A673 (cell line): ENCODE measurements at regions not wholly inside any gene's neighbourhood (a gene's known extent, or its start where the extent isn't known, plus 50 kb on each side); places are given as distances from the start of the nearest gene placed in this dataset.
"Not testable (repeated sequence)": the region's sequence is repeated elsewhere in the genome, so short reads cannot be mapped to it uniquely, and the experiment has no call there.

ENCODE experiments used
- BruUV-seq: library from RNA; stranded (reverse); fragments of 400-500 nt; replicated peaks from 2 replicates; lab custom pipeline; 2021; lab: Mats Ljungman, UMichigan
- CTCF ChIA-PET: fragments of 300-600 bp; sonication (Branson Sonifier 250); formaldehyde crosslinking; loops from one replicate; lab custom pipeline; 2022; ENCODE audit warnings: antibody characterized with exemption; lab: Charles Lee
- POLR2A ChIA-PET: fragments of 300-600 bp; sonication (Branson Sonifier 250); formaldehyde crosslinking; loops from one replicate; lab custom pipeline; 2022; ENCODE audit warnings: antibody characterized with exemption; ENCODE audit not compliant: low non-redundant PET; lab: Charles Lee
- DNase-seq: peaks from one replicate; pipeline ENCODE4 v3.0.0-alpha.2; 2015; ENCODE audit warnings: low spot score
- H3K27ac ChIP-seq: fragments of 200-600 bp; sonication (generic); 2 replicates; pipeline ENCODE4 v1.5.1; 2016; ENCODE audit warnings: mixed run types, low read depth, mild to moderate bottlenecking, mixed read lengths, antibody characterized with exemption, low read length; ENCODE audit not compliant: poor library complexity, severe bottlenecking
- H3K27me3 ChIP-seq: fragments of 200-600 bp; sonication (generic); replicated peaks from 2 replicates; pipeline ENCODE4 v1.6.1; 2017; ENCODE audit warnings: mixed run types, low read depth, mild to moderate bottlenecking, mixed read lengths, antibody characterized with exemption, low read length; ENCODE audit not compliant: insufficient read depth, poor library complexity
- H3K36me3 ChIP-seq: fragments of 200-600 bp; sonication (generic); 2 replicates; pipeline ENCODE4 v1.6.1; 2016; ENCODE audit warnings: mixed run types, mild to moderate bottlenecking, mixed read lengths, antibody characterized with exemption, low read length; ENCODE audit not compliant: insufficient read depth, poor library complexity, severe bottlenecking
- H3K4me1 ChIP-seq: fragments of 200-600 bp; sonication (generic); 2 replicates; pipeline ENCODE4 v1.6.1; 2017; ENCODE audit warnings: mixed run types, mild to moderate bottlenecking, mixed read lengths, antibody characterized with exemption, low read length; ENCODE audit not compliant: insufficient read depth, poor library complexity, severe bottlenecking
- H3K4me3 ChIP-seq: fragments of 200-600 bp; sonication (generic); 2 replicates; pipeline ENCODE4 v1.5.1; 2016; ENCODE audit warnings: low read depth, mixed run types, mild to moderate bottlenecking, mixed read lengths, low read length; ENCODE audit not compliant: poor library complexity, severe bottlenecking
- H3K9me3 ChIP-seq: fragments of 200-600 bp; sonication (generic); 2 replicates; pipeline ENCODE4 v1.6.1; 2016; ENCODE audit warnings: mixed run types, low read depth, mild to moderate bottlenecking, mixed read lengths, antibody characterized with exemption, low read length; ENCODE audit not compliant: poor library complexity, severe bottlenecking
- CTCF ChIP-seq: fragments of 300-800, 200-600 bp; sonication (generic); conservative IDR thresholded peaks from 2 replicates; pipeline ENCODE4 v1.5.1; 2017; ENCODE audit warnings: low read depth, mild to moderate bottlenecking, antibody characterized with exemption, low read length, moderate library complexity, mixed read lengths
- EZH2 ChIP-seq: fragments of 200-600 bp; sonication (generic); IDR thresholded peaks from 2 replicates; pipeline ENCODE4 v1.6.1; 2017; ENCODE audit warnings: borderline replicate concordance, low read depth, mild to moderate bottlenecking, mixed read lengths, antibody characterized with exemption, low read length; ENCODE audit not compliant: poor library complexity, severe bottlenecking
- intact Hi-C: fragments of 100-400 bp; cut with micrococcal nuclease; formaldehyde crosslinking; loops from one replicate; pipeline ENCODE4 v1.10.0; 2022; ENCODE audit not compliant: unreplicated experiment

DNA sequence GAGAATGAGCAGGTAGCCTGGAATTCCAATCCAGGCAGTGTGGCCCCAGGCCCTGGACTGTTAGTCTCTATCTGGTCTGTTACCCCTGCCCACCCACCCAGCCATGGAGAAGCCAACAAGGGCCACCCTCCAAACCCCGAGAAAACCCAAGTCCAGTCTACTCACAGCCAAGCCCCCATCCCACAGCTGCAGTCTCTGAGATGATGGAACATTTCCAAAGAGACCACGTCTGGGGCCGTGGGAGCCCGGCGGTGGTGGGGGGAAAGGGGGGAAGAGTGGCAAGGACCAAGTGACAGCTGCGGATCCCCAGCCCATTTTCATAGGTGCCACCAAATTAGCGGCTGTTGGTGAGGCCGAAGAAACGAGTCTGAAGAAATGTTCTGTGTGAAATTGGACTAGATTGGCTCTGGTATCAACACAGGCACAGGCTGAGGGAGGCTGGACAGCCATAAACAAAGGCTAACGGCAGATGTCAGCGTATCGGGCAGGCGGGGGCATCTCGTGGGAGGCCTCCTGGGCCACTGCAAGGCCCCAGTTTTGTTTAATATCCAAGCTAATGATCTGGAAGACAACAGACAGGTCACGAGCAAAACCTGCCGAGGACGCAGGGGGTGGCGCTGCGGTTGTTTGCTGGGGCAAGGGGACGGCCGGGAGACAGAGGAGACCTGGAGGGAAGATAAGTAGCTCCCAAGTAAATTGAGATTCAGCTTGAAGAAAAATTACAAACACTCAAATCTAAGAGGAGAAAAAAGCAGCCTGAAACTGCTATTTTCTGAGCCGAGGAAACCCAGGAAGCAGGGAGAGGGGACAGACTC is 53.4 kb downstream of the RBFOX3 start:
- Histone ChIP-seq H3K9me3 (no peaks in the 10 kb centered on the region), H3K4me3 (no peak overlapping the region), H3K4me1 (no peaks in the 10 kb centered on the region), H3K27me3 (peaks cover 56% of the 10 kb centered on the region), H3K36me3 (no peaks in the 10 kb centered on the region), H3K27ac (no peak overlapping the region)
- ChIA-PET CTCF (no interaction called here), POLR2A (no interaction called here)
- intact Hi-C loops = no loop called here
- TF ChIP-seq CTCF = no peak
- TF ChIP-seq EZH2 = peak; percentile 51
- no TSS peak for BruUV-seq
- no peak for DNase-seq

DNA sequence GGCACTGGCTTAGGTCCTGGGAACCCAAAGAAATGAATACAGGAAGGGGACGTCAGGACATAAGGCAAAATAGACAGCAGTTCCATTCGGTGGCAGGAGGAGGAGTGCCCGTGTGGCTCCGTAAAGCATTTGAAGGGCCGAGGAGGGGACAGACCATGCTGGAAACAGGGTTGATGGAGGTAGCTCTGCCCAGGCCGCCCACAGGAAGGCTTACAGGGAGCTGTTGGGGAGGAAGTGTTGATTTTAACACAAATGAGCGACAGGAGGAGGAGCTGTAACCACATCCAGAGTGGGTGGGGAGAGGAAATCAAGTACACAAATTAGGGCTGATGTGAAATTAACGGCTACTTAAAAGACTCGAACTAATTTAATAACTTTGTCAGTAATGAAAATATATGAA is 54.6 kb downstream of the RBFOX3 start:
- POLR2A ChIA-PET = no interaction called here
- TF ChIP-seq CTCF (no peak), EZH2 (no peak)
- Histone ChIP-seq H3K9me3 (no peaks in the 10 kb centered on the region), H3K27me3 (peaks cover 43% of the 10 kb centered on the region), H3K4me1 (no peaks in the 10 kb centered on the region), H3K27ac (no peak overlapping the region), H3K36me3 (no peaks in the 10 kb centered on the region), H3K4me3 (no peak overlapping the region)
- intact Hi-C loops = no loop called here
- no peak for DNase-seq
- BruUV-seq = no TSS peak
- CTCF ChIA-PET = no interaction called here

GRCh38 chr17:79555543-79555942 is 55.3 kb downstream of the RBFOX3 start:
- DNase-seq = no peak
- BruUV-seq = no TSS peak
- Histone ChIP-seq H3K27ac (no peak overlapping the region), H3K27me3 (peaks cover 36% of the 10 kb centered on the region), H3K4me3 (no peak overlapping the region), H3K9me3 (no peaks in the 10 kb centered on the region), H3K36me3 (no peaks in the 10 kb centered on the region), H3K4me1 (no peaks in the 10 kb centered on the region)
- intact Hi-C loops = no loop called here
- POLR2A ChIA-PET = no interaction called here
- TF ChIP-seq CTCF = no peak
- TF ChIP-seq EZH2 = no peak
- CTCF ChIA-PET = no interaction called here

DNA sequence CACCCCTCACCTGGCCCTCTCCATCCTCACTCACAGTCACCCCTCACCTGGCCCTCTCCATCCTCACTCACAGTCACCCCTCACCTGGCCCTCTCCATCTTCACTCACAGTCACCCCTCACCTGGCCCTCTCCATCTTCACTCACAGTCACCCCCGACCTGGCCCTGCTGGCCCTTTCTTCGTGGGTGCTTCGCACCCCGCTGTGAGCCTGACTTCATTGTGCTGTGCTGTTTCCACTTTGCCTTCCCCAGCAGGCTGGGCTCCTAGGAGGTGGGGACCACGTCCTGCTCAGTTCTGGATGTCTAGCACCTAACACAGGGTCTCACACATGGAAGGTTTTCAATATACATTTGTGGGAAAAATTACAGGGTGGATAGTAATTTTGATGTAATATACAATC is 56.5 kb downstream of the RBFOX3 start:
- DNase-seq, CTCF ChIA-PET, intact Hi-C loops, H3K36me3 ChIP-seq, BruUV-seq, POLR2A ChIA-PET, H3K4me3 ChIP-seq, H3K27ac ChIP-seq, H3K4me1 ChIP-seq, H3K9me3 ChIP-seq: not testable (repeated sequence)
- H3K27me3 ChIP-seq = peaks cover 35% of the 10 kb centered on the region
